KMS-11 (cell line): ENCODE measurements at regions not wholly inside any gene's neighbourhood (a gene's known extent, or its start where the extent isn't known, plus 50 kb on each side); places are given as distances from the start of the nearest gene placed in this dataset.

Source experiments
- H2AFZ ChIP-seq: fragments of 200-600 bp; sonication (generic); 2 replicates; pipeline ENCODE4 v1.6.1; 2016; ENCODE audit warnings: antibody characterized with exemption, mixed run types, low read depth
- H3K27ac ChIP-seq: fragments of 200-600 bp; sonication (generic); 2 replicates; pipeline ENCODE4 v1.6.1; 2016; ENCODE audit warnings: mild to moderate bottlenecking, mixed run types
- H3K27me3 ChIP-seq: fragments of 200-600 bp; sonication (generic); 2 replicates; pipeline ENCODE4 v1.6.1; 2017; ENCODE audit warnings: mild to moderate bottlenecking, low read depth, mixed run types, moderate library complexity; ENCODE audit not compliant: insufficient read depth
- H3K36me3 ChIP-seq: fragments of 200-600 bp; sonication (generic); 2 replicates; pipeline ENCODE4 v1.6.1; 2017; ENCODE audit warnings: mild to moderate bottlenecking, mixed run types; ENCODE audit not compliant: insufficient read depth
- H3K4me1 ChIP-seq: fragments of 200-600 bp; sonication (generic); 2 replicates; pipeline ENCODE4 v1.6.1; 2016; ENCODE audit warnings: mild to moderate bottlenecking, low read depth, mixed run types; ENCODE audit not compliant: poor library complexity, severe bottlenecking
- H3K4me2 ChIP-seq: fragments of 200-600 bp; sonication (generic); 2 replicates; pipeline ENCODE4 v1.7.0; 2016; ENCODE audit warnings: mild to moderate bottlenecking, mixed run types
- H3K4me3 ChIP-seq: fragments of 200-600 bp; sonication (generic); IDR thresholded peaks from 2 replicates; pipeline ENCODE4 v1.6.1; 2017; ENCODE audit warnings: low read depth, low read length, mixed read lengths; ENCODE audit not compliant: insufficient read depth
- H3K79me2 ChIP-seq: fragments of 200-600 bp; sonication (generic); 2 replicates; pipeline ENCODE4 v1.6.1; 2016; ENCODE audit warnings: low read depth, mixed run types; ENCODE audit not compliant: insufficient read depth
- H3K9ac ChIP-seq: fragments of 200-600 bp; sonication (generic); 2 replicates; pipeline ENCODE4 v1.6.1; 2016; ENCODE audit warnings: mild to moderate bottlenecking, mixed run types
- H4K20me1 ChIP-seq: fragments of 200-600 bp; sonication (generic); 2 replicates; pipeline ENCODE4 v1.6.1; 2016; ENCODE audit warnings: mild to moderate bottlenecking, mixed run types; ENCODE audit not compliant: insufficient read depth
- CTCF ChIP-seq: fragments of 200-600 bp; sonication (generic); conservative IDR thresholded peaks from 2 replicates; pipeline ENCODE4 v1.6.1; 2017; ENCODE audit warnings: low read depth, mild to moderate bottlenecking, antibody characterized with exemption, low read length, moderate library complexity, mixed read lengths

GRCh38 chr1:221456918-221457317 is 285.0 kb downstream of the DUSP10 start:
- no peaks in the 10 kb centered on the region for H3K79me2 ChIP-seq
- H3K4me1 ChIP-seq, result no peaks in the 10 kb centered on the region
- no peaks in the 10 kb centered on the region for H3K36me3 ChIP-seq
- H3K4me3 ChIP-seq, result no peak overlapping the region
- no peaks in the 10 kb centered on the region for H3K27me3 ChIP-seq
- H2AFZ ChIP-seq, result no peak overlapping the region
- TF ChIP-seq CTCF, result no peak
- no peak overlapping the region for H3K9ac ChIP-seq
- no peaks in the 10 kb centered on the region for H4K20me1 ChIP-seq
- no peak overlapping the region for H3K4me2 ChIP-seq
- no peak overlapping the region for H3K27ac ChIP-seq

GRCh38 chr1:221457685-221458446 is 284.0 kb downstream of the DUSP10 start:
- no peaks in the 10 kb centered on the region for H3K79me2 ChIP-seq
- H2AFZ ChIP-seq, result no peak overlapping the region
- H4K20me1 ChIP-seq, result no peaks in the 10 kb centered on the region
- no peak overlapping the region for H3K4me3 ChIP-seq
- no peaks in the 10 kb centered on the region for H3K4me1 ChIP-seq
- no peak overlapping the region for H3K4me2 ChIP-seq
- H3K27ac ChIP-seq, result no peak overlapping the region
- no peak for TF ChIP-seq CTCF
- H3K27me3 ChIP-seq, result no peaks in the 10 kb centered on the region
- H3K9ac ChIP-seq, result no peak overlapping the region
- H3K36me3 ChIP-seq, result no peaks in the 10 kb centered on the region

- TF ChIP-seq CTCF, result no peak
- H3K79me2 ChIP-seq, result no peaks in the 10 kb centered on the region
- no peak overlapping the region for H3K9ac ChIP-seq
- no peaks in the 10 kb centered on the region for H3K27me3 ChIP-seq
- H4K20me1 ChIP-seq, result no peaks in the 10 kb centered on the region
- no peak overlapping the region for H2AFZ ChIP-seq
- H3K4me1 ChIP-seq, result no peaks in the 10 kb centered on the region
- no peak overlapping the region for H3K27ac ChIP-seq
- no peak overlapping the region for H3K4me2 ChIP-seq
- H3K4me3 ChIP-seq, result no peak overlapping the region
- H3K36me3 ChIP-seq, result no peaks in the 10 kb centered on the region
Measured at GRCh38 chr1:221458447-221459156, 283.3 kb downstream of the DUSP10 start.

- Histone ChIP-seq H3K4me3 (no peak overlapping the region), H3K79me2 (no peaks in the 10 kb centered on the region), H2AFZ (no peak overlapping the region), H3K27ac (no peak overlapping the region), H3K9ac (no peak overlapping the region), H3K4me2 (no peak overlapping the region), H3K4me1 (no peaks in the 10 kb centered on the region), H4K20me1 (no peaks in the 10 kb centered on the region), H3K36me3 (no peaks in the 10 kb centered on the region), H3K27me3 (no peaks in the 10 kb centered on the region)
- no peak for TF ChIP-seq CTCF
Measured at GRCh38 chr1:221459558-221459957, 282.3 kb downstream of the DUSP10 start.
